Choroid plexus epithelial cell (primary cell): ENCODE measurements at regions not wholly inside any gene's neighbourhood (a gene's known extent, or its start where the extent isn't known, plus 50 kb on each side); places are given as distances from the start of the nearest gene placed in this dataset.

ENCODE experiments used
- DNase-seq: peaks from one replicate; pipeline ENCODE4 v3.0.0-alpha.2; 2010; ENCODE audit warnings: low read depth
- H3K4me3 ChIP-seq: 2 replicates; pipeline ENCODE4 v1.5.1; 2011; ENCODE audit warnings: low read depth, mild to moderate bottlenecking, control low read depth, low read length, moderate library complexity
- TF ChIP-seq, protein P1 (sequence below): conservative IDR thresholded peaks from 2 replicates; pipeline ENCODE4 v1.5.1; 2011; ENCODE audit warnings: low read depth, mild to moderate bottlenecking, control low read depth, inconsistent platforms, low read length, moderate library complexity

DNA sequence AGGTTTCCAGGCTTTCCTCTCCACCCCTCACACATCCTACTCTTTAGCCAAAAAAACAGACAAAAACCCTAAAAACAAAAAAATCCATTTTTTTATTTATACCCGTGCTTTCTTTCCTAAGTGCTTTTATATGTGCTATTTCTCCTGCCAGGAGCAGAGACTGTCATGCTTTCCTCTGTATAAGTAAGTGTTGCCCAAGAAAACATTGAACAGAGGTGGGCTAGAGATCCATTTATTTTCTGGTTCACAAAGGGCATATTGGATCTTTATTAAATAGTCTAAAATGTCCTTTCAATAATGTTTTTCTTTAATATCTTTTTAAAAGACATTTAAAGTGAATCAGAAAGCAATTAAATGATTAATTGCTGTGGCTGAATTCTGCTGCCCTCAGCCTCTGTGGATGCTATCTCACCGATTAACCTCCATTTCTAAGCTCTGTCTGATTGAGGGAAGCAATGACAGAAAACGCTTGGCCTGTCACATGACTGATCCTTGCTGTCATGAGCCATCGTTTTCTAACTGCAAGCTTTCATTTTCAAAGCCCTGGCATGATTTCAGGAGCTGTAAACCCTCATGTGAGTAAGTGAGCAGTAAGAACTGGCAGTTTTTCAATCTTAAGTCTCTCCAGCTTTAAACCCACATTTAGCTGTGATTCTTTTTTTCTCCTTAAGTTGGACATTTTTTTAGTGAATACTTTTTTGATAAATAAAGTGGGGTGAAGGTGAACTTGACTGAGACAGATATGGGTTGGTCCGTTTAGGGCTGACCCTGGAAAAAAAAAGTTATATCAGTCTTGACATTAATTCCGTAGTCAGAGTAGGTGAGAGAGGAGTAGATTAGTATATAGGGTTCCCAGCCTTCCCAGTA is 180.7 kb upstream of the PGRMC2 start:
- DNase-seq, result peak; percentile 97
- TF ChIP-seq, protein P1, sequence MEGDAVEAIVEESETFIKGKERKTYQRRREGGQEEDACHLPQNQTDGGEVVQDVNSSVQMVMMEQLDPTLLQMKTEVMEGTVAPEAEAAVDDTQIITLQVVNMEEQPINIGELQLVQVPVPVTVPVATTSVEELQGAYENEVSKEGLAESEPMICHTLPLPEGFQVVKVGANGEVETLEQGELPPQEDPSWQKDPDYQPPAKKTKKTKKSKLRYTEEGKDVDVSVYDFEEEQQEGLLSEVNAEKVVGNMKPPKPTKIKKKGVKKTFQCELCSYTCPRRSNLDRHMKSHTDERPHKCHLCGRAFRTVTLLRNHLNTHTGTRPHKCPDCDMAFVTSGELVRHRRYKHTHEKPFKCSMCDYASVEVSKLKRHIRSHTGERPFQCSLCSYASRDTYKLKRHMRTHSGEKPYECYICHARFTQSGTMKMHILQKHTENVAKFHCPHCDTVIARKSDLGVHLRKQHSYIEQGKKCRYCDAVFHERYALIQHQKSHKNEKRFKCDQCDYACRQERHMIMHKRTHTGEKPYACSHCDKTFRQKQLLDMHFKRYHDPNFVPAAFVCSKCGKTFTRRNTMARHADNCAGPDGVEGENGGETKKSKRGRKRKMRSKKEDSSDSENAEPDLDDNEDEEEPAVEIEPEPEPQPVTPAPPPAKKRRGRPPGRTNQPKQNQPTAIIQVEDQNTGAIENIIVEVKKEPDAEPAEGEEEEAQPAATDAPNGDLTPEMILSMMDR, result no peak
- H3K4me3 ChIP-seq, result no peak overlapping the region

DNA sequence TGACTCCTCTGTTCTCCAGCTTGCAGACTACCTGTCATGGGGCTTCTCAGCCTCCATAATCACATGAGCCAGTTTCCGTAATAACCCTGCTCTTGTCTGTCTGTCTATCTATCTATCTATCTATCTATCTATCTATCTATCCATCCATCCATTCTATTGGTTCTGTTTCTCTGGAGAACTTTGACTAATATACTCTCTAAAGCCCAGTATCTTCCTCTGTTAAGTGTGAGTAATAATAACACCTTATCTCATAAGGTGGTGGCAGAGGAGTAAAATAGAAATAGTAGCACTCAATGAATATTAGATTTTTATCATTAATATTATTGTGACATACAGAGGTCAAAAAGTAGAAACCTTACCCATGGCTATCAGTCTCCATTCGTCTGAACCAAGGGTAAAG is 177.9 kb upstream of the PGRMC2 start:
- no peak for DNase-seq
- TF ChIP-seq, protein P1, result no peak
- H3K4me3 ChIP-seq, result no peak overlapping the region

DNA sequence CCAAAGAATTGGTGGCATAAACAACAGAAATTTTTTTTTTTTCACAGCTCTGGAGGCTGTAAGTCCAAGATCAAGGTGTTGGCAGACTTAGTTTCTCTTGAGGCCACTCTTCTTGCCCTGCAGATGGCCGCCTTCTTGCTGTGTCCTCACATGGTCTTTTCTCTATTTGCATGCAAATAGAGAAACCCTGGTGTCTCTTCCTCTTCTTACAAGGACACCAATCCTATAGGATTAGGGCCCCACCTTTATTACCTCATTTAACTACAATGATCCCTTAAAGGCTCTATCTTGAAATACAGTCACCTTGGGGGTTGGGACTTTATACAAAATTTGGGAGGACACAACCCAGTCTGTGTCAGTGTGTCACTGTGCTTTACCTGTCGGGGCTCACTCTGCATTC is 175.4 kb upstream of the PGRMC2 start:
- H3K4me3 ChIP-seq, result no peak overlapping the region
- no peak for DNase-seq
- TF ChIP-seq, protein P1, result no peak

DNA sequence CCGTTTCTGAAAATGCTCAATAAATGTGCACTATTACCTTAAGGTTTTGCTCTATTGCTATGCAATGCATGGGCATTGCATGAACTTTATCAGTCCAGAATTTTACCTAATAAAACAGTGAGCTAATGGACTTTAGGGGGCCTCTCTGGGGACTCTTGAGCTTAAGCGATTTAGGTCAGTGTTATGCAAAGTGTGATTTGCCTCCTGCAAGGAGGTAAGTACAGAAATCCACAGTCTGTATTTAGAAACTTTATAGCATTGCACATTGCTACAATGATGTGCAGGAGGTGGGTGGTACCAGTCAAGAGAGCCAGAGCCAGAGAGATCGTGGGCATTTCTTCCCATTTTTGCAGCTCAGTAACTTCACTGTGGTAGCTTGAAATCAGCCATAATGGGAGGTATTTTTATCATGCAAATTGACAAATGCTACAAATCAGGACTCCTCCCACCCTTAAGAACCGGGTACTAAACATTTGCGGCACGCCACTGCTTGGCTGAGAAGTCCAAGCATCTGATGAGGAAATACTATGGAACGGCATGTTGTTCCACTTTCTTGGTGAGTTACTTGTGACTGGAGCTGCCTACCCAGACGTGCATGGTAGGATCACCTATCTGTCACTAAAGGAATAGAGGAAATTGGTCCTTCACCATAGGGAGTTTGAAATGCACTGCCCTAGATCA is 174.6 kb upstream of the PGRMC2 start:
- no peak overlapping the region for H3K4me3 ChIP-seq
- no peak for DNase-seq
- TF ChIP-seq, protein P1, result no peak

DNA sequence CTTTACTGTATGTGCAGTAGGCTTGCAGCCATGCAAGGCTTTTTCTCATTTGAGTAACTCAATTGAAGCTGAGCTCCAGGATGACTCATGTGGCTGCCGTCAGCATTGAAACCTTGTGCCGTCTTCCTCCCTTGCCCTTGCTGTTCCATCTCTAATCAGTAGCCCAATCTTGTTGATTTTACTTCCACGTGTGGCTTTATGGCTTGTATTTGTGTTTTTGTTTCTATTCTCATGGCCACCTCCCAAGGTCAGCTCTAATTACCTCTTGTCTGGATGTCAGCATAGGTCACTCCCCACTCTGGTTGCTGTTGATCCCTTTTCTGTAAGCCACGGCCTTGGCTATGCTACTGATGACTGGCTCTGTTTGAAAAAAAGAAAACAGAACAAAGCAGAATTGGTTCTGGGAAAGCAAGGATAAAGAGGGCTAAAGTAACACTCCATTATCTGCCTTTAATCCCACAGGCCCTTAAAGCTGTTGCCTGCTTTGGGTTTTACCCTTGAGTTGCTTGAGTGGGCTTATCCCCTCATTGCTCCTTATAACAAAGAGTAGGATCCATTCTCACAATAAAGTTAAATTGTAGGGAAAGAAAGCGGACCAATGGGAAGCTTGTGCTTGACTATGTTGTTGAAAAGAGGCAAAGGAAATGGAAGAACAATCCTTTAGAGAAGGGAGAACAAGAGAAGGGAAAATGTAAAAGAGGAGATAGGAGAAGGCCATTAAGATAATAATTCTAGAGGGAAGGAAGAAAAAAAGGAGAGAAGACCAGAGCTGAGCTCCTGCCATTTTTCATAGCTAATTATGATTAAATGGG is 173.9 kb upstream of the PGRMC2 start:
- H3K4me3 ChIP-seq, result no peak overlapping the region
- TF ChIP-seq, protein P1, result no peak
- DNase-seq, result peak; percentile 94

DNA sequence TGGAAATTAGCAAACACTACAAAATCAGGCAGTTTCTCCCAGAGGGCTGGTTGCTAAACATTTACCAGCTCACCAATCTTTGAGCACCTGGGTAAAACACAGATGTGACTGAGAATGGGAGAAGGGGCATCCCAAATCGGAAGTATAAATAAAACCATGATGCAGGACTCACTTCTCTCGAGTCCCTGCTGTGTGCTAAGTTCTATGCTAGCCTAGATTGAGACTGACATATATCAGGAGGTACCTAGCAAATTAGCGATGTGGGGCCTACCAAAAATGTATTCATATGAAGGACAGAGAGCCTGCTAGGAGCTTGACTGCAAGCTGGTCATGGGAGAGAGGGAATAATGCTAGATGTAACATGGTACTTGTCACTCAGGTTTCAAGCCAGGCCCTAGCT is 171.9 kb upstream of the PGRMC2 start:
- no peak for DNase-seq
- no peak overlapping the region for H3K4me3 ChIP-seq
- TF ChIP-seq, protein P1, result no peak
